Panc1 (cell line): ENCODE measurements at regions not wholly inside any gene's neighbourhood (a gene's known extent, or its start where the extent isn't known, plus 50 kb on each side); places are given as distances from the start of the nearest gene placed in this dataset.

Source experiments
- CTCF ChIP-seq: fragments of 450-650 bp; IDR thresholded peaks from 2 replicates; pipeline ENCODE4 v1.5.1; 2017; ENCODE audit warnings: mild to moderate bottlenecking
- POLR2AphosphoS5 ChIP-seq: IDR thresholded peaks from 2 replicates; pipeline ENCODE4 v1.6.1; 2012; ENCODE audit warnings: mild to moderate bottlenecking, low read depth, low read length, moderate library complexity
- REST ChIP-seq, 2 experiments: IDR thresholded peaks; 2 replicates each; pipeline ENCODE4 v1.6.1; 2011 to 2012; ENCODE audit warnings: low read depth in 2 of 2, control low read depth in 1 of 2, low read length in 1 of 2, mild to moderate bottlenecking in 1 of 2, moderate library complexity in 1 of 2; ENCODE audit not compliant: insufficient read depth in 1 of 2
- SIN3A ChIP-seq: IDR thresholded peaks from 2 replicates; pipeline ENCODE4 v1.6.1; 2012; ENCODE audit warnings: low read depth, mild to moderate bottlenecking, low read length, moderate library complexity, borderline replicate concordance; ENCODE audit not compliant: insufficient read depth

GRCh38 chr2:4668381-4668780 is 965.0 kb downstream of the DCDC2C start:
- TF ChIP-seq CTCF, result no peak
- no peak for TF ChIP-seq POLR2AphosphoS5
- TF ChIP-seq REST (IDR thresholded peaks at IDR 0.05; ENCODE audit: insufficient read depth in 1 of 2, low read depth in 2 of 2, low read length in 1 of 2), result no peak
- no peak for TF ChIP-seq SIN3A
